ENCODE measurements at regions not wholly inside any gene's neighbourhood (a gene's known extent, or its start where the extent isn't known, plus 50 kb on each side); places are given as distances from the start of the nearest gene placed in this dataset.

GRCh38 chr20:52744441-52744840, 227.7 kb upstream of the TSHZ2 start:
- FAIRE-seq = no peak
- BruUV-seq (replicated peaks) = no TSS peak

More at GRCh38 chr20:52744441-52744840, 227.7 kb upstream of the TSHZ2 start:
- no peak overlapping the region for H2AFZ ChIP-seq (ENCODE audit: control insufficient read depth, low read depth, low read length)
- ChIA-PET SMC1A (ENCODE audit: uncharacterized antibody, unreplicated experiment) (no interaction called here), CTCF (no interaction called here), RAD21 (ENCODE audit: unreplicated experiment) (no interaction called here), POLR2A (no interaction called here)
- H4K20me1 ChIP-seq (ENCODE audit: control insufficient read depth, insufficient read depth) = no peaks in the 10 kb centered on the region
- H3K4me1 ChIP-seq (ENCODE audit: control insufficient read depth, insufficient read depth, low read length) = no peaks in the 10 kb centered on the region
- in situ Hi-C loops (cut with MboI) = no loop called here
- no peak overlapping the region for H3K27ac ChIP-seq (ENCODE audit: control insufficient read depth, insufficient read depth)
- H3K9me3 ChIP-seq (replicated peaks; ENCODE audit: control insufficient read depth, insufficient read depth, low read length) = no peaks in the 10 kb centered on the region
- no peak overlapping the region for H3K4me3 ChIP-seq
- intact Hi-C loops (cut with micrococcal nuclease; ENCODE audit: unreplicated experiment) = no loop called here
- H3K4me2 ChIP-seq (ENCODE audit: control insufficient read depth, insufficient read depth) = no peak overlapping the region
- no peak for TF ChIP-seq RCOR1 (conservative IDR thresholded peaks at IDR 0.05; ENCODE audit: low read depth, low read length)
- TF ChIP-seq POU2F2 (IDR thresholded peaks at IDR 0.05; ENCODE audit: borderline replicate concordance, low read depth, low read length) = no peak
- no peak for TF ChIP-seq TCF12 (IDR thresholded peaks at IDR 0.05; ENCODE audit: low read depth, low read length)
- no peak for TF ChIP-seq ELK1 (IDR thresholded peaks at IDR 0.05; ENCODE audit: low read depth, low read length)
- no peak for TF ChIP-seq DPF2 (IDR thresholded peaks at IDR 0.05)
- TF ChIP-seq BRCA1 (IDR thresholded peaks at IDR 0.05; ENCODE audit: low read depth, low read length) = no peak
- TF ChIP-seq MTA3 (IDR thresholded peaks at IDR 0.05; ENCODE audit: borderline replicate concordance, low read length) = no peak
- no peak for TF ChIP-seq GATAD2B (conservative IDR thresholded peaks at IDR 0.05; ENCODE audit: low read depth)
- TF ChIP-seq BCLAF1 (IDR thresholded peaks at IDR 0.05) = no peak
- TF ChIP-seq ZZZ3 (IDR thresholded peaks at IDR 0.05; ENCODE audit: control insufficient read depth, insufficient read length, low read depth) = no peak
- no peak for TF ChIP-seq NR2C2 (IDR thresholded peaks at IDR 0.05; ENCODE audit: borderline replicate concordance, control insufficient read depth, insufficient read length, low read depth)
- no peak for TF ChIP-seq E4F1 (IDR thresholded peaks at IDR 0.05; ENCODE audit: borderline replicate concordance, partially characterized antibody)
- no peak for TF ChIP-seq LARP7 (IDR thresholded peaks at IDR 0.05)
- TF ChIP-seq IRF4 (IDR thresholded peaks at IDR 0.05; ENCODE audit: low read depth, low read length) = no peak
- no peak for TF ChIP-seq YBX1 (IDR thresholded peaks at IDR 0.05)
- no peak for TF ChIP-seq RB1 (IDR thresholded peaks at IDR 0.05; ENCODE audit: borderline replicate concordance)
- ATAC-seq = no peak
- H3K36me3 ChIP-seq (ENCODE audit: control insufficient read depth in 2 of 2, insufficient read depth in 2 of 2, low read length in 1 of 2) = no peaks in the 10 kb centered on the region
- WGBS (ENCODE audit: insufficient coverage, insufficient replicate concordance, low lambda C conversion rate, missing lambda C conversion rate) = 11% methylated on average over 3 of the region's 3 CpGs
- H3K79me2 ChIP-seq (ENCODE audit: control insufficient read depth, insufficient read depth, low read length) = no peaks in the 10 kb centered on the region
- no peak for DNase-seq (ENCODE audit: low read depth, low spot score)
- no peak overlapping the region for H3K9ac ChIP-seq (ENCODE audit: control insufficient read depth, insufficient read depth, low read length)
- no peaks in the 10 kb centered on the region for H3K27me3 ChIP-seq (replicated peaks in 1 of 2; ENCODE audit: control insufficient read depth in 2 of 2, insufficient read depth in 2 of 2, low read length in 1 of 2)

Measured in GM12878 (cell line).